ENCODE measurements at regions not wholly inside any gene's neighbourhood (a gene's known extent, or its start where the extent isn't known, plus 50 kb on each side); places are given as distances from the start of the nearest gene placed in this dataset.

DNA sequence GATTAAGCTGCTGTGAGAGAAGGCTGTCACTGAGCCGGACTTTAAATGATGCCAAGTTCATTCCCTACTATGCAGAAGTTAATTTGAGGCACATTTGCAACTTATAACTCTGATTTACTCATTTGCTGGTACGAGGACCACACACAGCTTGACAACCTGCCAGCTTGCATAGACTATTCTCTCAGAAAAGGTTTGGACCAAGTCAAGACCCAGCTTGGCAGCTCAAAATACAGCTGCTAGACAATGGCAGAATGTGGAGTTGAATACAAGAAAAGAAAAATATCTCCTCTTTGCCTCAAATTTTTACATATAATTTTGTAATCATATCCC is 338.9 kb downstream of the DHX15 start:
- DNase-seq (ENCODE audit: low read depth in 1 of 2, low spot score in 2 of 2), result no peak
- H3K4me1 ChIP-seq (replicated peaks in 1 of 4; ENCODE audit: control insufficient read depth in 3 of 4, insufficient read depth in 4 of 4, low read length in 3 of 4), result peaks cover 0 to 13% (median 3%) of the 10 kb centered on the region in 4 experiments; a peak in 4 of 7 replicates
- no peak overlapping the region for H3K56ac ChIP-seq (replicated peaks; ENCODE audit: insufficient read length, low read depth, low read length)
- H3K4me3 ChIP-seq (ENCODE audit: extremely low read depth in 1 of 4, insufficient read depth in 2 of 4, low read depth in 3 of 4, low read length in 4 of 4), result no peak overlapping the region
- FAIRE-seq, result no peak
- H3K79me1 ChIP-seq (ENCODE audit: low read depth, low read length), result no peaks in the 10 kb centered on the region
- H4K8ac ChIP-seq (ENCODE audit: extremely low read depth, insufficient read depth, low read length), result no peak overlapping the region
- H2BK5ac ChIP-seq (ENCODE audit: low read depth, low read length), result no peak overlapping the region
- no peak overlapping the region for H3K9ac ChIP-seq (replicated peaks in 1 of 4; ENCODE audit: extremely low read depth in 1 of 4, low read depth in 3 of 4, low read length in 3 of 4)
- H3K27ac ChIP-seq (ENCODE audit: low read depth, low read length), result no peak overlapping the region
- WGBS, 2 experiments (ENCODE audit: extremely low coverage in 1 of 2, insufficient coverage in 1 of 2, insufficient read length in 1 of 2, insufficient replicate concordance in 2 of 2, low coverage in 1 of 2, low lambda C conversion rate in 2 of 2, missing lambda C conversion rate in 1 of 2), result 84% methylated on average over 2 of the region's 2 CpGs; no CpG with 5 or more reads in 1 of the 2 experiments
- no peak overlapping the region for H2BK120ac ChIP-seq (replicated peaks; ENCODE audit: low read depth, low read length)
- no peaks in the 10 kb centered on the region for H3K23me2 ChIP-seq (ENCODE audit: low read depth, low read length)
- no peak overlapping the region; a peak in 1 of 4 replicates for H3K4me2 ChIP-seq (ENCODE audit: insufficient read depth in 1 of 2, low read depth in 2 of 2, low read length in 2 of 2)
- no peak overlapping the region for H2BK15ac ChIP-seq (ENCODE audit: low read length)
- CTCF ChIA-PET (ENCODE audit: partially characterized antibody), result interaction anchor here (0.9 to 1.5 kb wide), 3 partner anchors 11 to 156 kb away, joined by 3 to 4 read pairs (median 3); no protein-coding TSS in a partner anchor
- H2AFZ ChIP-seq (ENCODE audit: low read length), result 0 out of 2 replicates have a peak overlapping the region, but pooled peaks have one; percentile 42
- no peaks in the 10 kb centered on the region for H4K20me1 ChIP-seq (replicated peaks in 1 of 2; ENCODE audit: control insufficient read depth in 1 of 2, insufficient read depth in 2 of 2, low read length in 2 of 2)
- no peak overlapping the region for H2BK20ac ChIP-seq (ENCODE audit: low read length)
- H3K36me3 ChIP-seq (ENCODE audit: control insufficient read depth in 2 of 4, insufficient read depth in 4 of 4, low read length in 3 of 4), result no peaks in the 10 kb centered on the region
- no peak overlapping the region for H2BK12ac ChIP-seq (ENCODE audit: low read depth, low read length)
- POLR2A ChIA-PET (ENCODE audit: partially characterized antibody), result interaction anchor here (1.3 to 1.4 kb wide), 2 partner anchors 10 to 19 kb away, joined by 3 to 5 read pairs; no protein-coding TSS in a partner anchor
- no peaks in the 10 kb centered on the region for H3K9me3 ChIP-seq (ENCODE audit: insufficient read depth in 2 of 2, low read depth in 1 of 2, low read length in 1 of 2)
- TF ChIP-seq TBP (IDR thresholded peaks at IDR 0.05; ENCODE audit: low read depth, low read length), result no peak
- no peak for TF ChIP-seq NRF1 (IDR thresholded peaks at IDR 0.05; ENCODE audit: low read depth, low read length)
- no peak for TF ChIP-seq TAF1 (IDR thresholded peaks at IDR 0.05; ENCODE audit: low read depth, low read length)
- no peak for TF ChIP-seq HDAC2 (IDR thresholded peaks at IDR 0.05; ENCODE audit: borderline replicate concordance in 1 of 2, low read depth in 2 of 2, low read length in 2 of 2)
- no peak for TF ChIP-seq SP1 (IDR thresholded peaks at IDR 0.05; ENCODE audit: low read depth, low read length)
- TF ChIP-seq SAP30 (IDR thresholded peaks at IDR 0.05; ENCODE audit: insufficient read depth, insufficient replicate concordance, low read length), result no peak
- TF ChIP-seq, protein P1, sequence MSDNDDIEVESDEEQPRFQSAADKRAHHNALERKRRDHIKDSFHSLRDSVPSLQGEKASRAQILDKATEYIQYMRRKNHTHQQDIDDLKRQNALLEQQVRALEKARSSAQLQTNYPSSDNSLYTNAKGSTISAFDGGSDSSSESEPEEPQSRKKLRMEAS (IDR thresholded peaks at IDR 0.05), result no peak
- no peak for TF ChIP-seq SRF (IDR thresholded peaks at IDR 0.05; ENCODE audit: low read depth, low read length)
- no peak overlapping the region for H4K91ac ChIP-seq (replicated peaks; ENCODE audit: insufficient read length, low read length)
- no peak overlapping the region for H3K14ac ChIP-seq (ENCODE audit: insufficient read length)
- no peaks in the 10 kb centered on the region for H3K27me3 ChIP-seq (replicated peaks in 1 of 4; ENCODE audit: control insufficient read depth in 3 of 4, extremely low read depth in 1 of 4, insufficient read depth in 3 of 4, low read length in 3 of 4)
- no peaks in the 10 kb centered on the region for H3K79me2 ChIP-seq (ENCODE audit: control insufficient read depth in 1 of 2, insufficient read depth in 2 of 2, low read length in 2 of 2)
- H3K23ac ChIP-seq (ENCODE audit: insufficient read length), result no peak overlapping the region
- no peak overlapping the region for H3K4ac ChIP-seq (replicated peaks; ENCODE audit: insufficient read length, low read depth, low read length)
- no peak overlapping the region for H3K18ac ChIP-seq (ENCODE audit: extremely low read depth, low read length)
- H2AK5ac ChIP-seq (ENCODE audit: low read depth, low read length), result 0 out of 2 replicates have a peak overlapping the region, but pooled peaks have one; percentile 7
- H4K5ac ChIP-seq (ENCODE audit: insufficient read length, low read depth, low read length), result no peak overlapping the region
